Immature natural killer cell (primary cell): ENCODE measurements at regions not wholly inside any gene's neighbourhood (a gene's known extent, or its start where the extent isn't known, plus 50 kb on each side); places are given as distances from the start of the nearest gene placed in this dataset.

Experiments used
- DNase-seq, 3 donors: peaks; one replicate each; pipeline ENCODE4 v3.0.0; 2022; ENCODE audit warnings: mixed read lengths in 1 of 3
- H3K27ac Mint-ChIP-seq, 6 donors: one replicate each; pipeline ENCODE4 v1.8.0; 2020; ENCODE audit warnings: mixed read lengths in 6 of 6, mild to moderate bottlenecking in 5 of 6, inconsistent platforms in 4 of 6, moderate library complexity in 3 of 6
- H3K27me3 Mint-ChIP-seq, 3 donors: one replicate each; pipeline ENCODE4 v1.8.0; 2020 to 2021; ENCODE audit warnings: low read depth in 3 of 3, mild to moderate bottlenecking in 3 of 3, mixed read lengths in 3 of 3, moderate library complexity in 3 of 3, inconsistent platforms in 1 of 3
- H3K36me3 Mint-ChIP-seq, 3 donors: one replicate each; pipeline ENCODE4 v1.8.0; 2020; ENCODE audit warnings: mixed read lengths in 3 of 3, inconsistent platforms in 2 of 3, mild to moderate bottlenecking in 2 of 3
- H3K4me1 Mint-ChIP-seq, 2 donors: one replicate each; pipeline ENCODE4 v1.8.0; 2020; ENCODE audit warnings: inconsistent platforms in 2 of 2, mild to moderate bottlenecking in 2 of 2, mixed read lengths in 2 of 2, moderate library complexity in 1 of 2
- H3K4me3 Mint-ChIP-seq, 5 donors: one replicate each; pipeline ENCODE4 v1.8.0; 2020; ENCODE audit warnings: mild to moderate bottlenecking in 5 of 5, mixed read lengths in 5 of 5, inconsistent platforms in 3 of 5, moderate library complexity in 3 of 5
- H3K9me3 Mint-ChIP-seq, 6 donors: one replicate each; pipeline ENCODE4 v1.8.0; 2020; ENCODE audit warnings: mild to moderate bottlenecking in 6 of 6, mixed read lengths in 6 of 6, inconsistent platforms in 4 of 6, moderate library complexity in 3 of 6

- DNase-seq, result peak in 2 of 3 donors; percentile 51 to 73
- Mint-ChIP-seq H3K4me1 (peaks cover 34 to 38% of the 10 kb centered on the region in 2 donors), H3K36me3 (peaks cover 0 to 7% (median 0%) of the 10 kb centered on the region in 3 donors), H3K9me3 (peaks cover 0 to 3% (median 0%) of the 10 kb centered on the region in 6 donors), H3K27me3 (peaks cover 0 to 12% (median 3%) of the 10 kb centered on the region in 3 donors), H3K4me3 (peak overlapping the region; percentile 56 to 82 (median 66)), H3K27ac (peak overlapping the region; percentile 91 to 99 (median 99))
These were observed 362.3 kb downstream of the GATA3 start for GRCh38 chr10:8416760-8417159.

GRCh38 chr10:8417631-8418030, 363.1 kb downstream of the GATA3 start:
- Mint-ChIP-seq H3K4me1 (peaks cover 34 to 38% of the 10 kb centered on the region in 2 donors), H3K27ac (peak overlapping the region in 5 of 6 donors; percentile 91 to 99 (median 99))

GRCh38 chr10:8418631-8419030, 364.1 kb downstream of the GATA3 start:
- DNase-seq, result no peak
- Mint-ChIP-seq H3K9me3 (peaks cover 0 to 3% (median 0%) of the 10 kb centered on the region in 6 donors), H3K27ac (peak overlapping the region in 5 of 6 donors; percentile 13 to 91 (median 77)), H3K4me1 (peaks cover 34 to 38% of the 10 kb centered on the region in 2 donors), H3K4me3 (no peak overlapping the region), H3K36me3 (peaks cover 0 to 7% (median 0%) of the 10 kb centered on the region in 3 donors), H3K27me3 (peaks cover 0 to 9% (median 3%) of the 10 kb centered on the region in 3 donors)

More at GRCh38 chr10:8417631-8418030, 363.1 kb downstream of the GATA3 start:
- Mint-ChIP-seq H3K27me3 (peaks cover 0 to 12% (median 3%) of the 10 kb centered on the region in 3 donors), H3K9me3 (peaks cover 0 to 3% (median 0%) of the 10 kb centered on the region in 6 donors), H3K4me3 (peak overlapping the region in 2 of 5 donors; percentile 48 to 56), H3K36me3 (peaks cover 0 to 7% (median 0%) of the 10 kb centered on the region in 3 donors)
- no peak for DNase-seq

- Mint-ChIP-seq H3K9me3 (peaks cover 0 to 3% (median 0%) of the 10 kb centered on the region in 6 donors), H3K27ac (no peak overlapping the region)
These were observed 365.7 kb downstream of the GATA3 start for GRCh38 chr10:8420182-8420581.

GRCh38 chr10:8424555-8425211, 370.2 kb downstream of the GATA3 start:
- H3K27me3 Mint-ChIP-seq, result peaks cover 4 to 8% (median 5%) of the 10 kb centered on the region in 3 donors
- no peak overlapping the region for H3K4me3 Mint-ChIP-seq
- peak overlapping the region in 4 of 6 donors; percentile 19 to 51 (median 38) for H3K27ac Mint-ChIP-seq

More at GRCh38 chr10:8420182-8420581, 365.7 kb downstream of the GATA3 start:
- no peak overlapping the region for H3K4me3 Mint-ChIP-seq
- H3K36me3 Mint-ChIP-seq, result peaks cover 0 to 10% (median 0%) of the 10 kb centered on the region in 3 donors
- no peak for DNase-seq
- H3K4me1 Mint-ChIP-seq, result peaks cover 42 to 46% of the 10 kb centered on the region in 2 donors
- H3K27me3 Mint-ChIP-seq, result peaks cover 2 to 7% (median 3%) of the 10 kb centered on the region in 3 donors

GRCh38 chr10:8428654-8429053, 374.2 kb downstream of the GATA3 start:
- no peak for DNase-seq
- peaks cover 0 to 3% (median 0%) of the 10 kb centered on the region in 3 donors for H3K36me3 Mint-ChIP-seq
- H3K27ac Mint-ChIP-seq, result no peak overlapping the region
- peaks cover 4 to 8% (median 6%) of the 10 kb centered on the region in 3 donors for H3K27me3 Mint-ChIP-seq
- peaks cover 10 to 14% of the 10 kb centered on the region in 2 donors for H3K4me1 Mint-ChIP-seq
- H3K9me3 Mint-ChIP-seq, result no peaks in the 10 kb centered on the region
- H3K4me3 Mint-ChIP-seq, result no peak overlapping the region

More at GRCh38 chr10:8424555-8425211, 370.2 kb downstream of the GATA3 start:
- peak in 2 of 3 donors; percentile 6 to 33 for DNase-seq
- H3K4me1 Mint-ChIP-seq, result peaks cover 10 to 14% of the 10 kb centered on the region in 2 donors
- peaks cover 0 to 6% (median 0%) of the 10 kb centered on the region in 3 donors for H3K36me3 Mint-ChIP-seq
- H3K9me3 Mint-ChIP-seq, result no peaks in the 10 kb centered on the region

- Mint-ChIP-seq H3K4me1 (peaks cover 1 to 3% of the 10 kb centered on the region in 2 donors), H3K9me3 (no peaks in the 10 kb centered on the region), H3K4me3 (no peak overlapping the region), H3K27me3 (peaks cover 5 to 6% (median 5%) of the 10 kb centered on the region in 3 donors), H3K27ac (no peak overlapping the region), H3K36me3 (no peaks in the 10 kb centered on the region)
- DNase-seq, result no peak
These were observed 375.8 kb downstream of the GATA3 start for GRCh38 chr10:8430321-8430720.

GRCh38 chr10:8431511-8431910, 377.0 kb downstream of the GATA3 start:
- Mint-ChIP-seq H3K27ac (no peak overlapping the region), H3K27me3 (peaks cover 5 to 6% (median 6%) of the 10 kb centered on the region in 3 donors), H3K9me3 (no peaks in the 10 kb centered on the region), H3K36me3 (no peaks in the 10 kb centered on the region), H3K4me1 (no peaks in the 10 kb centered on the region), H3K4me3 (no peak overlapping the region)
- no peak for DNase-seq

- H3K4me3 Mint-ChIP-seq, result no peak overlapping the region
These were observed 380.9 kb downstream of the GATA3 start for GRCh38 chr10:8435186-8436055.

GRCh38 chr10:8437896-8438295, 383.4 kb downstream of the GATA3 start:
- no peak overlapping the region for H3K4me3 Mint-ChIP-seq
- H3K27ac Mint-ChIP-seq, result peak overlapping the region in 1 of 6 donors; percentile 12
- H3K4me1 Mint-ChIP-seq, result peaks cover 19 to 27% of the 10 kb centered on the region in 2 donors
- no peak for DNase-seq
- H3K9me3 Mint-ChIP-seq, result no peaks in the 10 kb centered on the region
- H3K36me3 Mint-ChIP-seq, result no peaks in the 10 kb centered on the region
- H3K27me3 Mint-ChIP-seq, result peaks cover 2 to 6% (median 5%) of the 10 kb centered on the region in 3 donors

More at GRCh38 chr10:8435186-8436055, 380.9 kb downstream of the GATA3 start:
- Mint-ChIP-seq H3K4me1 (peaks cover 19 to 27% of the 10 kb centered on the region in 2 donors), H3K27ac (no peak overlapping the region), H3K27me3 (peaks cover 2 to 7% (median 3%) of the 10 kb centered on the region in 3 donors), H3K9me3 (no peaks in the 10 kb centered on the region), H3K36me3 (no peaks in the 10 kb centered on the region)
- DNase-seq, result no peak

- DNase-seq, result peak; percentile 43 to 62 (median 48)
- H3K27ac Mint-ChIP-seq, result peak overlapping the region in 4 of 6 donors; percentile 50 to 83 (median 67)
- H3K4me3 Mint-ChIP-seq, result peak overlapping the region in 2 of 5 donors; percentile 9 to 12
These were observed 384.1 kb downstream of the GATA3 start for GRCh38 chr10:8438603-8439002.

GRCh38 chr10:8439040-8439439, 384.6 kb downstream of the GATA3 start:
- Mint-ChIP-seq H3K27me3 (peaks cover 2 to 9% (median 6%) of the 10 kb centered on the region in 3 donors), H3K4me3 (peak overlapping the region in 1 of 5 donors; percentile 9), H3K27ac (peak overlapping the region in 4 of 6 donors; percentile 50 to 83 (median 67))

More at GRCh38 chr10:8438603-8439002, 384.1 kb downstream of the GATA3 start:
- Mint-ChIP-seq H3K27me3 (peaks cover 2 to 9% (median 6%) of the 10 kb centered on the region in 3 donors), H3K4me1 (peaks cover 19 to 27% of the 10 kb centered on the region in 2 donors), H3K9me3 (no peaks in the 10 kb centered on the region), H3K36me3 (no peaks in the 10 kb centered on the region)

GRCh38 chr10:8444630-8445029, 390.1 kb downstream of the GATA3 start:
- no peak overlapping the region for H3K4me3 Mint-ChIP-seq
- no peak overlapping the region for H3K27ac Mint-ChIP-seq
- DNase-seq, result peak; percentile 14 to 45 (median 43)

More at GRCh38 chr10:8439040-8439439, 384.6 kb downstream of the GATA3 start:
- Mint-ChIP-seq H3K36me3 (no peaks in the 10 kb centered on the region), H3K4me1 (peaks cover 19 to 27% of the 10 kb centered on the region in 2 donors), H3K9me3 (no peaks in the 10 kb centered on the region)
- no peak for DNase-seq

More at GRCh38 chr10:8444630-8445029, 390.1 kb downstream of the GATA3 start:
- peaks cover 2 to 7% (median 2%) of the 10 kb centered on the region in 3 donors for H3K27me3 Mint-ChIP-seq
- peaks cover 0 to 6% of the 10 kb centered on the region in 2 donors for H3K4me1 Mint-ChIP-seq
- no peaks in the 10 kb centered on the region for H3K9me3 Mint-ChIP-seq
- H3K36me3 Mint-ChIP-seq, result no peaks in the 10 kb centered on the region
